ENCODE measurements at regions not wholly inside any gene's neighbourhood (a gene's known extent, or its start where the extent isn't known, plus 50 kb on each side); places are given as distances from the start of the nearest gene placed in this dataset.

DNA sequence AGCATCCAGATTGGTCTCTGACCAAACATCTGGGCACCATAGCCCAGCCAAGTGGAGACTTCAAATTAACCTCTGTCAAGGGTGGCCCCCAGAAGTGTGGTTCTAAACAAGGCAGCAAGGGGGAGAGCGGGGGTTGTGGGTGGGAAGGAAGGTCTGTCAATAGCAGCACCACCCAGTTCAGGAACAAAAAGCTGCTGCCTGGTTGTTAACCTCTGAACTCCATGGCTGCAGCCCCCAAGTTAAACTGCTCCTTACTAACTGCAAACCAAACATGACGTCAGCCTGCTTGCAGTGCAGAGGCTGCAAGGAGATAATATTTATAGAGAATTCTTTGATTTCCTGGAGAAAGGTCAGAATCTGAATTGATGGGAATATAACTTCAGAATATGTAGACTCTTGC lies 76.5 kb downstream of the ARL4C start:
- no peaks in the 10 kb centered on the region for H3K9me2 ChIP-seq (ENCODE audit: insufficient read depth)
- no peak overlapping the region for H2AFZ ChIP-seq (ENCODE audit: low read depth, low read length, poor library complexity, severe bottlenecking)
- H3K9ac ChIP-seq (ENCODE audit: low read length): no peak overlapping the region
- H3K9me3 ChIP-seq (ENCODE audit: control insufficient read depth in 1 of 2, insufficient read depth in 1 of 2, low read depth in 1 of 2, low read length in 2 of 2): no peaks in the 10 kb centered on the region
- RAD21 ChIA-PET (ENCODE audit: low non-redundant PET in 1 of 2, low total read pairs in 2 of 2, uncharacterized antibody in 2 of 2, unreplicated experiment in 2 of 2): no interaction called here
- no peak overlapping the region for H3K27ac ChIP-seq (ENCODE audit: low read depth, low read length)
- no TSS peak for BruUV-seq (replicated peaks)
- ATAC-seq (no peak), DNase-seq (ENCODE audit: low read depth, low spot score) (no peak)
- TF ChIP-seq EGR1 (IDR thresholded peaks at IDR 0.05; ENCODE audit: low read depth): no peak
- TF ChIP-seq ZFX (IDR thresholded peaks at IDR 0.05): no peak
- no peak for TF ChIP-seq EZH2 (IDR thresholded peaks at IDR 0.05)
- no peak for TF ChIP-seq SP1 (IDR thresholded peaks at IDR 0.05; ENCODE audit: low read depth)
- TF ChIP-seq EZH2phosphoT487 (IDR thresholded peaks at IDR 0.05; ENCODE audit: borderline replicate concordance): no peak
- no peak for TF ChIP-seq ZNF274 (IDR thresholded peaks at IDR 0.05; ENCODE audit: low read depth, low read length)
- TF ChIP-seq, protein P1, sequence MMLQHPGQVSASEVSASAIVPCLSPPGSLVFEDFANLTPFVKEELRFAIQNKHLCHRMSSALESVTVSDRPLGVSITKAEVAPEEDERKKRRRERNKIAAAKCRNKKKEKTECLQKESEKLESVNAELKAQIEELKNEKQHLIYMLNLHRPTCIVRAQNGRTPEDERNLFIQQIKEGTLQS (IDR thresholded peaks at IDR 0.05): no peak
- no peak for TF ChIP-seq CBX3 (IDR thresholded peaks at IDR 0.05; ENCODE audit: low read depth)
- TF ChIP-seq POLR2A (IDR thresholded peaks at IDR 0.05; ENCODE audit: borderline replicate concordance, extremely low read depth, insufficient read depth, insufficient read length): no peak
- TF ChIP-seq, protein P2, sequence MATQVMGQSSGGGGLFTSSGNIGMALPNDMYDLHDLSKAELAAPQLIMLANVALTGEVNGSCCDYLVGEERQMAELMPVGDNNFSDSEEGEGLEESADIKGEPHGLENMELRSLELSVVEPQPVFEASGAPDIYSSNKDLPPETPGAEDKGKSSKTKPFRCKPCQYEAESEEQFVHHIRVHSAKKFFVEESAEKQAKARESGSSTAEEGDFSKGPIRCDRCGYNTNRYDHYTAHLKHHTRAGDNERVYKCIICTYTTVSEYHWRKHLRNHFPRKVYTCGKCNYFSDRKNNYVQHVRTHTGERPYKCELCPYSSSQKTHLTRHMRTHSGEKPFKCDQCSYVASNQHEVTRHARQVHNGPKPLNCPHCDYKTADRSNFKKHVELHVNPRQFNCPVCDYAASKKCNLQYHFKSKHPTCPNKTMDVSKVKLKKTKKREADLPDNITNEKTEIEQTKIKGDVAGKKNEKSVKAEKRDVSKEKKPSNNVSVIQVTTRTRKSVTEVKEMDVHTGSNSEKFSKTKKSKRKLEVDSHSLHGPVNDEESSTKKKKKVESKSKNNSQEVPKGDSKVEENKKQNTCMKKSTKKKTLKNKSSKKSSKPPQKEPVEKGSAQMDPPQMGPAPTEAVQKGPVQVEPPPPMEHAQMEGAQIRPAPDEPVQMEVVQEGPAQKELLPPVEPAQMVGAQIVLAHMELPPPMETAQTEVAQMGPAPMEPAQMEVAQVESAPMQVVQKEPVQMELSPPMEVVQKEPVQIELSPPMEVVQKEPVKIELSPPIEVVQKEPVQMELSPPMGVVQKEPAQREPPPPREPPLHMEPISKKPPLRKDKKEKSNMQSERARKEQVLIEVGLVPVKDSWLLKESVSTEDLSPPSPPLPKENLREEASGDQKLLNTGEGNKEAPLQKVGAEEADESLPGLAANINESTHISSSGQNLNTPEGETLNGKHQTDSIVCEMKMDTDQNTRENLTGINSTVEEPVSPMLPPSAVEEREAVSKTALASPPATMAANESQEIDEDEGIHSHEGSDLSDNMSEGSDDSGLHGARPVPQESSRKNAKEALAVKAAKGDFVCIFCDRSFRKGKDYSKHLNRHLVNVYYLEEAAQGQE (IDR thresholded peaks at IDR 0.05; ENCODE audit: low read depth): no peak
- no peak for TF ChIP-seq SRF (IDR thresholded peaks at IDR 0.05; ENCODE audit: low read depth)
- TF ChIP-seq CEBPB (IDR thresholded peaks at IDR 0.05; ENCODE audit: low read depth): no peak
- TF ChIP-seq, protein P3, sequence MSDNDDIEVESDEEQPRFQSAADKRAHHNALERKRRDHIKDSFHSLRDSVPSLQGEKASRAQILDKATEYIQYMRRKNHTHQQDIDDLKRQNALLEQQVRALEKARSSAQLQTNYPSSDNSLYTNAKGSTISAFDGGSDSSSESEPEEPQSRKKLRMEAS (IDR thresholded peaks at IDR 0.05): no peak
- TF ChIP-seq RAD21 (IDR thresholded peaks at IDR 0.05; ENCODE audit: low read depth): no peak
- TF ChIP-seq, protein P4, sequence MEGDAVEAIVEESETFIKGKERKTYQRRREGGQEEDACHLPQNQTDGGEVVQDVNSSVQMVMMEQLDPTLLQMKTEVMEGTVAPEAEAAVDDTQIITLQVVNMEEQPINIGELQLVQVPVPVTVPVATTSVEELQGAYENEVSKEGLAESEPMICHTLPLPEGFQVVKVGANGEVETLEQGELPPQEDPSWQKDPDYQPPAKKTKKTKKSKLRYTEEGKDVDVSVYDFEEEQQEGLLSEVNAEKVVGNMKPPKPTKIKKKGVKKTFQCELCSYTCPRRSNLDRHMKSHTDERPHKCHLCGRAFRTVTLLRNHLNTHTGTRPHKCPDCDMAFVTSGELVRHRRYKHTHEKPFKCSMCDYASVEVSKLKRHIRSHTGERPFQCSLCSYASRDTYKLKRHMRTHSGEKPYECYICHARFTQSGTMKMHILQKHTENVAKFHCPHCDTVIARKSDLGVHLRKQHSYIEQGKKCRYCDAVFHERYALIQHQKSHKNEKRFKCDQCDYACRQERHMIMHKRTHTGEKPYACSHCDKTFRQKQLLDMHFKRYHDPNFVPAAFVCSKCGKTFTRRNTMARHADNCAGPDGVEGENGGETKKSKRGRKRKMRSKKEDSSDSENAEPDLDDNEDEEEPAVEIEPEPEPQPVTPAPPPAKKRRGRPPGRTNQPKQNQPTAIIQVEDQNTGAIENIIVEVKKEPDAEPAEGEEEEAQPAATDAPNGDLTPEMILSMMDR (IDR thresholded peaks at IDR 0.05 in 2 of 3, conservative IDR thresholded peaks at IDR 0.05 in 1 of 3; ENCODE audit: borderline replicate concordance in 1 of 3, insufficient read depth in 1 of 3, low read depth in 2 of 3, low read length in 2 of 3): no peak
- TF ChIP-seq, protein P5, sequence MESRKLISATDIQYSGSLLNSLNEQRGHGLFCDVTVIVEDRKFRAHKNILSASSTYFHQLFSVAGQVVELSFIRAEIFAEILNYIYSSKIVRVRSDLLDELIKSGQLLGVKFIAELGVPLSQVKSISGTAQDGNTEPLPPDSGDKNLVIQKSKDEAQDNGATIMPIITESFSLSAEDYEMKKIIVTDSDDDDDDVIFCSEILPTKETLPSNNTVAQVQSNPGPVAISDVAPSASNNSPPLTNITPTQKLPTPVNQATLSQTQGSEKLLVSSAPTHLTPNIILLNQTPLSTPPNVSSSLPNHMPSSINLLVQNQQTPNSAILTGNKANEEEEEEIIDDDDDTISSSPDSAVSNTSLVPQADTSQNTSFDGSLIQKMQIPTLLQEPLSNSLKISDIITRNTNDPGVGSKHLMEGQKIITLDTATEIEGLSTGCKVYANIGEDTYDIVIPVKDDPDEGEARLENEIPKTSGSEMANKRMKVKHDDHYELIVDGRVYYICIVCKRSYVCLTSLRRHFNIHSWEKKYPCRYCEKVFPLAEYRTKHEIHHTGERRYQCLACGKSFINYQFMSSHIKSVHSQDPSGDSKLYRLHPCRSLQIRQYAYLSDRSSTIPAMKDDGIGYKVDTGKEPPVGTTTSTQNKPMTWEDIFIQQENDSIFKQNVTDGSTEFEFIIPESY (IDR thresholded peaks at IDR 0.05; ENCODE audit: extremely low read depth, insufficient replicate concordance, low read length): no peak
- no peak for TF ChIP-seq TCF7L2 (IDR thresholded peaks at IDR 0.05; ENCODE audit: borderline replicate concordance, extremely low read depth, insufficient read depth, insufficient read length)
- intact Hi-C loops (cut with micrococcal nuclease): loop anchor here (5.0 to 10.0 kb wide), 2 partner anchors 128 to 286 kb away; no protein-coding TSS in a partner anchor
- H4K20me1 ChIP-seq (ENCODE audit: insufficient read depth): no peaks in the 10 kb centered on the region
- no peaks in the 10 kb centered on the region for H3K79me2 ChIP-seq (ENCODE audit: insufficient read depth, low read length)
- CTCF ChIA-PET: no interaction called here
- peaks cover 22 to 39% of the 10 kb centered on the region in 2 experiments for H3K4me1 ChIP-seq (ENCODE audit: control insufficient read depth in 1 of 2, insufficient read depth in 2 of 2, low read length in 2 of 2)
- no peaks in the 10 kb centered on the region for H3K36me3 ChIP-seq (ENCODE audit: control insufficient read depth in 1 of 2, insufficient read depth in 2 of 2, low read length in 2 of 2)
- no peak overlapping the region for H3K4me2 ChIP-seq (ENCODE audit: low read length)
- POLR2A ChIA-PET: interaction anchor here (1.0 kb wide), 1 partner anchor 10 kb away, joined by 3 read pairs; no protein-coding TSS in a partner anchor
- H3K4me3 ChIP-seq (replicated peaks in 1 of 2; ENCODE audit: low read depth in 1 of 2, low read length in 2 of 2): no peak overlapping the region
- H3K27me3 ChIP-seq (ENCODE audit: insufficient read depth, low read length): no peaks in the 10 kb centered on the region

All from HCT116 (cell line).